ENCODE measurements at regions not wholly inside any gene's neighbourhood (a gene's known extent, or its start where the extent isn't known, plus 50 kb on each side); places are given as distances from the start of the nearest gene placed in this dataset.

DNA sequence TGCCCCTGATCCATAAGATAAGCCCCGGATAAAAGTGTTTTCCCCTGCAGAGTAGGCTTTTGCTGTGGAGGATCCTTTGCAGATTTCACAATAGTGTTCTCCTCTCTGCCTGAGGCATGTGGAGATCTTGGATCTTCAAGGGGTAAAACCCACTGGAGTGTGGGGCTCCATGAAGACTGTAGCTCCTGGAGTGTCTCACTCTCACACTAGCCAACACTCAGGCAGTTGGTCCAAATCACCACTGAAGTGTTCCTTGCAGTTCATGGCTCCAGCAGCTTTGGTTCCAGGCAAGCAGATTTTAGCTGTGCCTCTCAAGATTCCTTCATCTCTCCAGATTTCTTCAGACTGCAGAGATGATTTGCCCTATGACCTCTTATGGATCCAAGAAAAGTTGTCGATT lies 665.3 kb downstream of the TNS3 start:
- Histone ChIP-seq H3K79me2 (ENCODE audit: control insufficient read depth, insufficient read depth, low read length) (no peaks in the 10 kb centered on the region), H3K4me1 (ENCODE audit: control insufficient read depth in 2 of 2, insufficient read depth in 2 of 2, low read length in 2 of 2) (no peaks in the 10 kb centered on the region), H3K36me3 (replicated peaks in 1 of 2; ENCODE audit: control extremely low read depth in 1 of 2, control insufficient read depth in 1 of 2, extremely low read depth in 1 of 2, insufficient read depth in 2 of 2, low read length in 1 of 2) (no peaks in the 10 kb centered on the region), H3K9me3 (ENCODE audit: control extremely low read depth in 1 of 3, control insufficient read depth in 2 of 3, insufficient read depth in 1 of 3, low read length in 2 of 3) (no peaks in the 10 kb centered on the region), H3K27me3 (replicated peaks in 1 of 4; ENCODE audit: control extremely low read depth in 1 of 4, control insufficient read depth in 3 of 4, insufficient read depth in 4 of 4, low read length in 3 of 4) (no peaks in the 10 kb centered on the region), H3K4me2 (replicated peaks; ENCODE audit: low read depth, low read length, poor library complexity, severe bottlenecking) (no peak overlapping the region), H3K4me3 (ENCODE audit: control extremely low read depth in 1 of 5, extremely low read depth in 1 of 5, insufficient read depth in 1 of 5, low read depth in 2 of 5, low read length in 4 of 5) (no peak overlapping the region), H3K27ac (ENCODE audit: low read length in 2 of 2) (no peak overlapping the region), H4K20me1 (ENCODE audit: control insufficient read depth, insufficient read depth, low read length, poor library complexity, severe bottlenecking) (no peaks in the 10 kb centered on the region), H3K9ac (ENCODE audit: low read length) (no peak overlapping the region), H2AFZ (ENCODE audit: insufficient read depth, low read depth, low read length, poor library complexity, severe bottlenecking) (no peak overlapping the region)
- Mint-ChIP-seq H3K4me1 (no peaks in the 10 kb centered on the region), H3K9me3 (ENCODE audit: insufficient read depth) (no peaks in the 10 kb centered on the region), H3K27me3 (no peaks in the 10 kb centered on the region), H3K27ac (no peak overlapping the region), H3K4me3 (no peak overlapping the region)
- DNase-seq (no peak), ATAC-seq (ENCODE audit: low read depth) (no peak)
- POLR2A ChIA-PET = no interaction called here
- TF ChIP-seq, protein P1, sequence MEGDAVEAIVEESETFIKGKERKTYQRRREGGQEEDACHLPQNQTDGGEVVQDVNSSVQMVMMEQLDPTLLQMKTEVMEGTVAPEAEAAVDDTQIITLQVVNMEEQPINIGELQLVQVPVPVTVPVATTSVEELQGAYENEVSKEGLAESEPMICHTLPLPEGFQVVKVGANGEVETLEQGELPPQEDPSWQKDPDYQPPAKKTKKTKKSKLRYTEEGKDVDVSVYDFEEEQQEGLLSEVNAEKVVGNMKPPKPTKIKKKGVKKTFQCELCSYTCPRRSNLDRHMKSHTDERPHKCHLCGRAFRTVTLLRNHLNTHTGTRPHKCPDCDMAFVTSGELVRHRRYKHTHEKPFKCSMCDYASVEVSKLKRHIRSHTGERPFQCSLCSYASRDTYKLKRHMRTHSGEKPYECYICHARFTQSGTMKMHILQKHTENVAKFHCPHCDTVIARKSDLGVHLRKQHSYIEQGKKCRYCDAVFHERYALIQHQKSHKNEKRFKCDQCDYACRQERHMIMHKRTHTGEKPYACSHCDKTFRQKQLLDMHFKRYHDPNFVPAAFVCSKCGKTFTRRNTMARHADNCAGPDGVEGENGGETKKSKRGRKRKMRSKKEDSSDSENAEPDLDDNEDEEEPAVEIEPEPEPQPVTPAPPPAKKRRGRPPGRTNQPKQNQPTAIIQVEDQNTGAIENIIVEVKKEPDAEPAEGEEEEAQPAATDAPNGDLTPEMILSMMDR (IDR thresholded peaks at IDR 0.05) = no peak
- no peak for TF ChIP-seq EZH2 (IDR thresholded peaks at IDR 0.05; ENCODE audit: borderline replicate concordance, insufficient read depth, low read depth, low read length, poor library complexity, severe bottlenecking)
- CTCF ChIA-PET = no interaction called here
- intact Hi-C loops (cut with micrococcal nuclease) = no loop called here
- whole genome bisulfite sequencing (ENCODE audit: insufficient coverage) = no CpG with 5 or more reads among the region's 2 CpGs

DNA sequence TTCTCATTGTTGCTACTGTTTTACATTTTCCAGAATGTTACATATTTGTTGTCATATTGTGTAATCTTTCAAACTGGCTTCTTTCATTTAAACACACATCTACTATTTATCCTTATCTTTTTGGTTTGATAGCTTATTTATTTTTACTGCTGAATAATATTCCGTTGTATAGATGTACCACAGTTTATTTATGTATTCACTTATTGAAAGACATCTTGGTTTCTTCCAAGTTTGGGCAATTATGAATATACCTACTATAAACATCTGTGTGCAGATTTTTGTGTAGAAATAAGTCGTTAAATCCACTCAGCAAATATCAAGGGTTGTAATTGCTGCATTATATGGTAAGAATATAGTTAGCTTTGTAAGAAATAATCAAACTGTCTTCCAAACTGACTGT lies 669.2 kb downstream of the TNS3 start:
- no CpG with 5 or more reads among the region's 2 CpGs for WGBS (ENCODE audit: insufficient coverage)
- DNase-seq (no peak), ATAC-seq (ENCODE audit: low read depth) (no peak)
- H3K36me3 ChIP-seq (replicated peaks in 1 of 2; ENCODE audit: control extremely low read depth in 1 of 2, control insufficient read depth in 1 of 2, extremely low read depth in 1 of 2, insufficient read depth in 2 of 2, low read length in 1 of 2) = no peaks in the 10 kb centered on the region
- H3K9ac ChIP-seq (ENCODE audit: low read length) = no peak overlapping the region
- ChIA-PET CTCF (no interaction called here), POLR2A (no interaction called here)
- Mint-ChIP-seq H3K4me1 (no peaks in the 10 kb centered on the region), H3K9me3 (ENCODE audit: insufficient read depth) (peaks cover 1% of the 10 kb centered on the region), H3K4me3 (no peak overlapping the region), H3K27ac (no peak overlapping the region), H3K27me3 (no peaks in the 10 kb centered on the region)
- peaks cover 0 to 3% (median 0%) of the 10 kb centered on the region in 3 donors for H3K9me3 ChIP-seq (ENCODE audit: control extremely low read depth in 1 of 3, control insufficient read depth in 2 of 3, insufficient read depth in 1 of 3, low read length in 2 of 3)
- TF ChIP-seq, protein P1 (IDR thresholded peaks at IDR 0.05) = no peak
- TF ChIP-seq EZH2 (IDR thresholded peaks at IDR 0.05; ENCODE audit: borderline replicate concordance, insufficient read depth, low read depth, low read length, poor library complexity, severe bottlenecking) = no peak
- no peaks in the 10 kb centered on the region for H3K79me2 ChIP-seq (ENCODE audit: control insufficient read depth, insufficient read depth, low read length)
- H4K20me1 ChIP-seq (ENCODE audit: control insufficient read depth, insufficient read depth, low read length, poor library complexity, severe bottlenecking) = no peaks in the 10 kb centered on the region
- no peak overlapping the region for H2AFZ ChIP-seq (ENCODE audit: insufficient read depth, low read depth, low read length, poor library complexity, severe bottlenecking)
- no peaks in the 10 kb centered on the region for H3K4me1 ChIP-seq (ENCODE audit: control insufficient read depth in 2 of 2, insufficient read depth in 2 of 2, low read length in 2 of 2)
- no peak overlapping the region for H3K4me3 ChIP-seq (ENCODE audit: control extremely low read depth in 1 of 5, extremely low read depth in 1 of 5, insufficient read depth in 1 of 5, low read depth in 2 of 5, low read length in 4 of 5)
- no peak overlapping the region for H3K27ac ChIP-seq (ENCODE audit: low read length in 2 of 2)
- no peak overlapping the region for H3K4me2 ChIP-seq (replicated peaks; ENCODE audit: low read depth, low read length, poor library complexity, severe bottlenecking)
- intact Hi-C loops (cut with micrococcal nuclease) = no loop called here
- H3K27me3 ChIP-seq (replicated peaks in 1 of 4; ENCODE audit: control extremely low read depth in 1 of 4, control insufficient read depth in 3 of 4, insufficient read depth in 4 of 4, low read length in 3 of 4) = no peaks in the 10 kb centered on the region
